H1 (cell line): ENCODE measurements at regions not wholly inside any gene's neighbourhood (a gene's known extent, or its start where the extent isn't known, plus 50 kb on each side); places are given as distances from the start of the nearest gene placed in this dataset.

ENCODE experiments used
- CHD1 ChIP-seq: IDR thresholded peaks from 2 replicates; pipeline ENCODE4 v1.6.1; 2012; ENCODE audit warnings: low read depth, low read length, improper control_type of control experiment
- RAD21 ChIP-seq, 2 experiments: IDR thresholded peaks in 1 of 2; conservative IDR thresholded peaks in 1 of 2; 2 replicates each; pipeline ENCODE4 v1.6.1; 2011; ENCODE audit warnings: low read depth in 2 of 2, low read length in 2 of 2, improper control_type of control experiment in 1 of 2, inconsistent platforms in 1 of 2, mild to moderate bottlenecking in 1 of 2, moderate library complexity in 1 of 2
- TAF1 ChIP-seq: IDR thresholded peaks from 2 replicates; pipeline ENCODE4 v1.6.1; 2011; ENCODE audit warnings: mild to moderate bottlenecking, low read depth, low read length

GRCh38 chr13:33767140-33767539 lies 50.8 kb upstream of the RFC3 start (continued):
- no peak for TF ChIP-seq RAD21 (IDR thresholded peaks at IDR 0.05 in 1 of 2, conservative IDR thresholded peaks at IDR 0.05 in 1 of 2; ENCODE audit: low read depth in 2 of 2, low read length in 2 of 2)
- TF ChIP-seq CHD1, result no peak
- TF ChIP-seq TAF1, result no peak
- TF ChIP-seq, all 59 proteins: peak for 0
